Kidney epithelial cell (primary cell): ENCODE measurements at regions not wholly inside any gene's neighbourhood (a gene's known extent, or its start where the extent isn't known, plus 50 kb on each side); places are given as distances from the start of the nearest gene placed in this dataset.
"Not testable (repeated sequence)": the region's sequence is repeated elsewhere in the genome, so short reads cannot be mapped to it uniquely, and the experiment has no call there.

Experiments
- DNase-seq: peaks from one replicate; pipeline ENCODE4 v3.0.0-alpha.2; 2010; ENCODE audit warnings: low read depth
- H3K27me3 ChIP-seq: 2 replicates; pipeline ENCODE4 v1.6.0; 2011; ENCODE audit warnings: low read length; ENCODE audit not compliant: control insufficient read depth, insufficient read depth
- H3K36me3 ChIP-seq: 2 replicates; pipeline ENCODE4 v1.5.1; 2011; ENCODE audit warnings: low read length; ENCODE audit not compliant: control insufficient read depth, insufficient read depth
- H3K4me3 ChIP-seq: 2 replicates; pipeline ENCODE4 v1.5.1; 2011; ENCODE audit warnings: low read depth, mild to moderate bottlenecking, control low read depth, low read length
- TF ChIP-seq, protein P1 (sequence below): IDR thresholded peaks from 2 replicates; pipeline ENCODE4 v1.5.1; 2011; ENCODE audit warnings: mild to moderate bottlenecking, moderate library complexity, low read length, control low read depth, inconsistent platforms; ENCODE audit not compliant: insufficient read depth, poor library complexity, severe bottlenecking

DNA sequence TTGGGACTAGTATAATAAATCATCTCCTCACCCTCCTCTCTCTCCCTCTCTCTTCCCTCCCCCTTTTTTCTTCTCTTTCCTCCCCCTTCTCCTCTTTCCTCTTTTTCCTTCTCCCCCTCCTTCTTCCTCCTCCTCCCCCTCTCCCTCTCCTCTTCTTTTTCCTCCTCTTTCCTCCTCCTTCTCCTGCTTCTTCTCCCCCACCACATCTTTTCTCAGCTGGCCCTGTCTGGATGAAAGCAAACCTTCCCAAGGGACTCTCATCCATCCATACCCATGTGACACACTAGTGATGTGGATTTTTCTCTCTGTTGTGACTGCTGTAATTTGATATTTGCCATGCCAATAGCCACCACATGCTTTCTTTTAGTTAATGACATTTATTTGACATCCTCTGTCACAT lies 127.2 kb downstream of the EBLN2 start:
- DNase-seq, result no peak
- H3K27me3 ChIP-seq, result no peaks in the 10 kb centered on the region
- H3K4me3 ChIP-seq, result no peak overlapping the region
- TF ChIP-seq, protein P1, sequence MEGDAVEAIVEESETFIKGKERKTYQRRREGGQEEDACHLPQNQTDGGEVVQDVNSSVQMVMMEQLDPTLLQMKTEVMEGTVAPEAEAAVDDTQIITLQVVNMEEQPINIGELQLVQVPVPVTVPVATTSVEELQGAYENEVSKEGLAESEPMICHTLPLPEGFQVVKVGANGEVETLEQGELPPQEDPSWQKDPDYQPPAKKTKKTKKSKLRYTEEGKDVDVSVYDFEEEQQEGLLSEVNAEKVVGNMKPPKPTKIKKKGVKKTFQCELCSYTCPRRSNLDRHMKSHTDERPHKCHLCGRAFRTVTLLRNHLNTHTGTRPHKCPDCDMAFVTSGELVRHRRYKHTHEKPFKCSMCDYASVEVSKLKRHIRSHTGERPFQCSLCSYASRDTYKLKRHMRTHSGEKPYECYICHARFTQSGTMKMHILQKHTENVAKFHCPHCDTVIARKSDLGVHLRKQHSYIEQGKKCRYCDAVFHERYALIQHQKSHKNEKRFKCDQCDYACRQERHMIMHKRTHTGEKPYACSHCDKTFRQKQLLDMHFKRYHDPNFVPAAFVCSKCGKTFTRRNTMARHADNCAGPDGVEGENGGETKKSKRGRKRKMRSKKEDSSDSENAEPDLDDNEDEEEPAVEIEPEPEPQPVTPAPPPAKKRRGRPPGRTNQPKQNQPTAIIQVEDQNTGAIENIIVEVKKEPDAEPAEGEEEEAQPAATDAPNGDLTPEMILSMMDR, result no peak
- no peaks in the 10 kb centered on the region for H3K36me3 ChIP-seq

DNA sequence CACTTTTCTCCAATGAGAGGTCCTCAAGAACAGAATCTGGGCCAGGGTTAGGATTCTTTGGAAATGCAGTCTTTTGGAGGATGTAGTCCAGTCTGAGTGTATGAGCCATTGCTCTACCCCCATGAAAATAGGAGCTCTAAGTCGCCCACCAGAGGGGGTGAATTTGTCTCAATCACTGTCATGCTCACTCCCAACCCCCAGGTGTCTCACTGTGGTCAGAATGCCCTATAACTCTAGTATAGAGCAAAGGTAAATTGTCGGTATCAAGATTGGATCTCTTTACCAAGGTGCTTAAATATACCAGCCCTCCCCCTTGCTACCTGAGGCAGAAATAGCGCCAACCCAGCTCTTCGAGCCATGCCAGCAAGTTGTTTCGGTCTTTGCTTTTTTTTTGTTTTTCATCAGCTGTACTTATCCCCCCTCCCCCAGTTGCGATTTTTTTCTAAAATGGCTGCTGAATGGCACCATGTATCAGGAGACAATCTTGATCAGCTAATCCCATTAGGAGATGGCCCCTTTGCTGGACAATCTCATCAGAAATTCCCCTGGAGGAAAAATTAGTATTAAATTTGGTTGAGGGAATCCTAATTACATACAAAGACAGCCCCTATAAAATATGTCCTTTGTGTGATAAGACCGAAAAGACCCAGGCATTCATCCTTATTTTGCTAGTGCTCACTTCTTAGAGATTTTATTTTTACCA lies 130.7 kb downstream of the EBLN2 start:
- Histone ChIP-seq H3K36me3 (no peaks in the 10 kb centered on the region), H3K27me3 (no peaks in the 10 kb centered on the region), H3K4me3 (no peak overlapping the region)
- DNase-seq, result no peak
- TF ChIP-seq, protein P1, result peak; percentile 19

DNA sequence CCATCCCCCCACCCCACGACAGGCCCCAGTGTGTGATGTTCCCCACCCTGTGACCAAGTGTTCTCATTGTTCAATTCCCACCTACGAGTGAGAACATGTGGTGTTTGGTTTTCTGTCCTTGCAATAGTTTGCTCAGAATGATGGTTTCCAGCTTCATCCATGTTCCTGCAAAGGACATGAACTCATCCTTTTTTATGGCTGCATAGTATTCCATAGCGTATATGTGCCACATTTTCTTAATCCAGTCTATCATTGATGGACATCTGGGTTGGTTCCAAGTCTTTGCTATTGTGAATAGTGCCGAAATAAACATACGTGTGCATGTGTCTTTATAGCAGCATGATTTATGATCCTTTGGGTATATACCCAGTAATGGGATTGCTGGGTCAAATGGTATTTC lies 132.5 kb downstream of the EBLN2 start:
- not testable (repeated sequence) for H3K4me3 ChIP-seq, H3K27me3 ChIP-seq, DNase-seq, H3K36me3 ChIP-seq

DNA sequence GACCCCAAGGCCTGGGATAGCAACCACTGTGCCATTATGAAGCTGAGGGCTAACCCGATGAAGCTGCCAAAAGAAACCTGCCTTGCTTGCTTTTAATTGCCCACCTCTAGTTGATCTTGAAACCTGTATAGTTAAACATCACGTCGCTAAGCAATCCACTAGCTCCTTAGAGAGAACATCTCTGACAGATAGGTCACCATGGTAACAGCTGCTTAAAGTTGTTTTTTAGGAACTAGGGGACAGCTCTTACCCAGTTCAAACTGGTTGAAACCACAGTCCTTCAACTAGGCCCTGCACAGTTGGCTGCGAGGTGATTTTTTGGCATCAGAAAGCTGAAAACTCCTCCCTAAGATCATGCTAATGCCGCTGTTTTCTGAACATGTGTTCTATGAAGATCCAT lies 135.7 kb downstream of the EBLN2 start:
- TF ChIP-seq, protein P1, result no peak
- no peaks in the 10 kb centered on the region for H3K27me3 ChIP-seq

DNA sequence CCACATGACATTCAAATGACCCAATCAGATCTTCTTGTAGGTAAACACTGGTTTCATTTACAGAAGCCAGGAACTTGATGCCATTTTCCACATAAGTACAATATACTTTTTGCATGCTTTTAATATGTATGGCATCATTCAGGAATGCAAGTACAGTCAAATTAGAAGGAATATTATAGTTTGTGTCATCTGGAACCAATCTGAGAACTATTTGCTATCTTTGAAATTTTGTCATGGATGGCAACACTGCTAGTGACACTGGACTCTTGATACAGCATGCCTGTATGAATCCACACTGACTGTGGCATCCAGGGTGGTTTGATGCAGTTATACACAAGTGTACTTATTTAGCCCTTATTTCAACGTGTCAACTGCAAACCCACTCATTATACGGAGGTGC lies 141.6 kb downstream of the EBLN2 start:
- Histone ChIP-seq H3K36me3 (no peaks in the 10 kb centered on the region), H3K4me3 (no peak overlapping the region), H3K27me3 (no peaks in the 10 kb centered on the region)
- DNase-seq, result no peak
- TF ChIP-seq, protein P1, result no peak

More for the DNA sequence above, 135.7 kb downstream of the EBLN2 start:
- Histone ChIP-seq H3K36me3 (no peaks in the 10 kb centered on the region), H3K4me3 (no peak overlapping the region)
- DNase-seq, result no peak

DNA sequence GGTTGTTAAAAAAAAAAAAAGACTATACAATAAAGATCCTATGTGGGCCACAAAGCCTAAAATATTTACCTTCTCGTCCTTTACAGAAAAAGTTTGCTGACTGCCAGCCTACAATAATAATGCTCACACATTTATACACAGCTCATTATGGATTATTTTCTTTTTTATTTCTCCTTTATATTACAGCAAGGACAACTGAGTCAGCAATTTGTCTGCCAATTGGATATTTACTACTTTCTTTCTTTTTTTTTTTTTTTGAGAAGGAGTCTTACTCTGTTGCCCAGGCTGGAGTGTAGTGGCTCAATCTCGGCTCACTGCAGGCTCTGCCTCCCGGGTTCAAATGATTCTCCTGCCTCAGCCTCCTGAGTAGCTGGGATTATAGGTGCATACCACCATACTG lies 142.2 kb downstream of the EBLN2 start:
- Histone ChIP-seq H3K36me3 (no peaks in the 10 kb centered on the region), H3K4me3 (no peak overlapping the region), H3K27me3 (no peaks in the 10 kb centered on the region)
- DNase-seq, result no peak
- TF ChIP-seq, protein P1, result no peak
